K562 (cell line): ENCODE measurements at regions not wholly inside any gene's neighbourhood (a gene's known extent, or its start where the extent isn't known, plus 50 kb on each side); places are given as distances from the start of the nearest gene placed in this dataset.
"Not testable (repeated sequence)": the region's sequence is repeated elsewhere in the genome, so short reads cannot be mapped to it uniquely, and the experiment has no call there.

Source experiments
- CBFB ChIP-seq: sonication (generic); formaldehyde crosslinking; IDR thresholded peaks from 2 replicates; pipeline ENCODE4 v1.4.0; 2020; ENCODE audit warnings: mild to moderate bottlenecking, missing genetic modification reagents
- TF ChIP-seq, protein P1 (sequence below), 3 experiments: fragments of 200-800 bp in 1 of 3; fragments of 250-450 bp in 1 of 3; fragments of 450-650 bp in 1 of 3; sonication (Bioruptor Pico) in 1 of 3; sonication (Bioruptor generic) in 1 of 3; formaldehyde crosslinking in 1 of 3; IDR thresholded peaks; 2 replicates each; pipeline versions ENCODE4 v1.6.1 to v1.8.0; 2016 to 2022; ENCODE audit warnings: mild to moderate bottlenecking in 2 of 3, missing genetic modification characterization in 2 of 3, missing compliant biosample characterization in 1 of 3, moderate library complexity in 1 of 3
- TF ChIP-seq, protein P2 (sequence below): IDR thresholded peaks from 2 replicates; pipeline ENCODE4 v1.6.1; 2012; ENCODE audit warnings: low read depth, low read length, improper control_type of control experiment, borderline replicate concordance

DNA sequence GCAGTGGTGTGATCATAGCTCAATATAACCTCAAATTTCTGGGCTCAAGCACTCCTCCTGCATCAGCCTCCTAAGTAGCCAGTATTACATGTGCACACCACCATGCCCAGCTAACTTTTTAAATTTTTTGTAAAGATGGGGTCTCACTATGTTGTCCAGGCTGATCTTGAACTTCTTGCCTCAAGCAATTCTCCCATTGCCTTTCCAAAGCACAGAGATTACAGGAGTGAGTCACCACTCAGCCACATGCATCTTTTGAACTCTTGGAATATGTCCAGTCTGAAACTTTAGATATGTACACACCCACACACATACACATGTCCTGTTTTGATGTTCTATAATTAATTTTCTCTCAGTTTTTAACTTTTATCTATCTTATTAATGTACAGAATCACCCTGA, 2163.5 kb upstream of the DEFB115 start:
- TF ChIP-seq, protein P1, sequence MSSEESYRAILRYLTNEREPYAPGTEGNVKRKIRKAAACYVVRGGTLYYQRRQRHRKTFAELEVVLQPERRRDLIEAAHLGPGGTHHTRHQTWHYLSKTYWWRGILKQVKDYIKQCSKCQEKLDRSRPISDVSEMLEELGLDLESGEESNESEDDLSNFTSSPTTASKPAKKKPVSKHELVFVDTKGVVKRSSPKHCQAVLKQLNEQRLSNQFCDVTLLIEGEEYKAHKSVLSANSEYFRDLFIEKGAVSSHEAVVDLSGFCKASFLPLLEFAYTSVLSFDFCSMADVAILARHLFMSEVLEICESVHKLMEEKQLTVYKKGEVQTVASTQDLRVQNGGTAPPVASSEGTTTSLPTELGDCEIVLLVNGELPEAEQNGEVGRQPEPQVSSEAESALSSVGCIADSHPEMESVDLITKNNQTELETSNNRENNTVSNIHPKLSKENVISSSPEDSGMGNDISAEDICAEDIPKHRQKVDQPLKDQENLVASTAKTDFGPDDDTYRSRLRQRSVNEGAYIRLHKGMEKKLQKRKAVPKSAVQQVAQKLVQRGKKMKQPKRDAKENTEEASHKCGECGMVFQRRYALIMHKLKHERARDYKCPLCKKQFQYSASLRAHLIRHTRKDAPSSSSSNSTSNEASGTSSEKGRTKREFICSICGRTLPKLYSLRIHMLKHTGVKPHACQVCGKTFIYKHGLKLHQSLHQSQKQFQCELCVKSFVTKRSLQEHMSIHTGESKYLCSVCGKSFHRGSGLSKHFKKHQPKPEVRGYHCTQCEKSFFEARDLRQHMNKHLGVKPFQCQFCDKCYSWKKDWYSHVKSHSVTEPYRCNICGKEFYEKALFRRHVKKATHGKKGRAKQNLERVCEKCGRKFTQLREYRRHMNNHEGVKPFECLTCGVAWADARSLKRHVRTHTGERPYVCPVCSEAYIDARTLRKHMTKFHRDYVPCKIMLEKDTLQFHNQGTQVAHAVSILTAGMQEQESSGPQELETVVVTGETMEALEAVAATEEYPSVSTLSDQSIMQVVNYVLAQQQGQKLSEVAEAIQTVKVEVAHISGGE (CRISPR knock-in tag; IDR thresholded peaks at IDR 0.05) = not testable (repeated sequence)
- TF ChIP-seq, protein P2, sequence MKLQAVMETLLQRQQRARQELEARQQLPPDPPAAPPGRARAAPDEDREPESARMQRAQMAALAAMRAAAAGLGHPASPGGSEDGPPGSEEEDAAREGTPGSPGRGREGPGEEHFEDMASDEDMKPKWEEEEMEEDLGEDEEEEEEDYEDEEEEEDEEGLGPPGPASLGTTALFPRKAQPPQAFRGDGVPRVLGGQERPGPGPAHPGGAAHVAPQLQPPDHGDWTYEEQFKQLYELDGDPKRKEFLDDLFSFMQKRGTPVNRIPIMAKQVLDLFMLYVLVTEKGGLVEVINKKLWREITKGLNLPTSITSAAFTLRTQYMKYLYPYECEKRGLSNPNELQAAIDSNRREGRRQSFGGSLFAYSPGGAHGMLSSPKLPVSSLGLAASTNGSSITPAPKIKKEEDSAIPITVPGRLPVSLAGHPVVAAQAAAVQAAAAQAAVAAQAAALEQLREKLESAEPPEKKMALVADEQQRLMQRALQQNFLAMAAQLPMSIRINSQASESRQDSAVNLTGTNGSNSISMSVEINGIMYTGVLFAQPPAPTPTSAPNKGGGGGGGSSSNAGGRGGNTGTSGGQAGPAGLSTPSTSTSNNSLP = not testable (repeated sequence)
- TF ChIP-seq CBFB (CRISPR knock-in tag) = not testable (repeated sequence)
